WI38 (cell line): ENCODE measurements at regions not wholly inside any gene's neighbourhood (a gene's known extent, or its start where the extent isn't known, plus 50 kb on each side); places are given as distances from the start of the nearest gene placed in this dataset.
A peak's percentile ranks its signal among the peaks of the same experiment; 100 is the strongest.

Experiments
- H3K4me3 ChIP-seq: 2 replicates; pipeline ENCODE4 v1.5.1; 2011; ENCODE audit warnings: low read depth, mild to moderate bottlenecking, control low read depth, low read length
- CTCF ChIP-seq: IDR thresholded peaks from 2 replicates; pipeline ENCODE4 v1.5.1; 2012; ENCODE audit warnings: low read depth, mild to moderate bottlenecking, control low read depth, low read length

- no peak for TF ChIP-seq CTCF
- no peak overlapping the region for H3K4me3 ChIP-seq
These were observed 124.3 kb upstream of the TOP3B start for GRCh38 chr22:22106855-22107254.

- no peak overlapping the region for H3K4me3 ChIP-seq
- no peak for TF ChIP-seq CTCF
These were observed 122.8 kb upstream of the TOP3B start for GRCh38 chr22:22105364-22105763.

DNA sequence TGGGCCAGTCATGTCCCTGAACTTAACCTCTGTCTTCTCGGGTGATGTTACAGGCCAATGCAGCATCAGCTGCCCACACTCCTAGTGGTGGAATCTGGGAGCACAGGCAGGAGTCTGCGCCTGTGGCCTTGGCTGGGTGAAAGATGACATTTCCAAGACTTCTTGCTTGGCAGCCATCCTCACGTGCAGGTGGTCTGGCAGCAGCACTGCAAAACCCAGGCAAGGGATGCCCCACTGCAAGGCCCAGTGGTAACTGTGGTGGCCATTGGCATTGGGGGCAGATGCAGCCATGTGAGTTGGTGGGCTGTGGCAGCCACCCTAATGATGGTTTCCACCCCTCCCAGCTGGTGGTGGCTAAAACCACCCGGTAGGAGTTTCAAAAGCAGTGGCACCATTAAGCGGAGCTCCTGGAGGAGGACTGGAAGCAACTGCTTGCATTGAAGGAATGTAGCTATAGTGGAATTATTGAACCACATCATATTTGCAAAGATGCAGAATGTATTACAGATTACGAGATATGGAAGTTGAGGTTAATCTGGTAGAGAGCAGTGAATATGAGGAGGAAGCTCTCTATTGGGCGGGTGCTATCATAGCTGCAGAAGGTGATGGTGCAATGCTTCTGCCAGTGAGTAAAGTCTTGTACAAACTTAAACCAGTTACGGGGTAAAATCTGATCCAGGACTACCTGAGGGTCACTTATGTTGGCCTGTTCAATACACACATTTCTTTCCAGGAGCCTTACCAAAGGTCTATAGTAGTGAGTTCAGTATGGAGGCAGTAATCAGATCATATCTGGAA, 120.7 kb upstream of the TOP3B start:
- peak; percentile 54; the same call in 1 of the 2 replicates for TF ChIP-seq CTCF
- no peak overlapping the region for H3K4me3 ChIP-seq

- peak; percentile 42 for TF ChIP-seq CTCF
- no peak overlapping the region for H3K4me3 ChIP-seq
These were observed 117.5 kb upstream of the TOP3B start for GRCh38 chr22:22099833-22100812.

DNA sequence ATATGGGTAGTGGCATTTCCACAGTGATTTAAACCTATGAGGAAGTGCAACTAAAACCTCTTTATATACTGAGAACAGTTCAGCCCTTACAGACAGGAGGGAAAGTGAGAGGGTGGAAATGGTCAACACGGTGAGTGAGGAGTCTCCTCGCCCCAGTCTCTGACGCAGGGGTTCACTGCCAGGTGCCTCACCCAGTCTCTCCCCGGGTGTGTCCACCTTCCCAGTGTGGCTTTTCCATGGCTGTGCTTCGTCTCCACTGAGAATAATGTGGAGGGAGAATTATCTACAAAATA, 116.6 kb upstream of the TOP3B start:
- TF ChIP-seq CTCF: no peak
- H3K4me3 ChIP-seq: no peak overlapping the region

DNA sequence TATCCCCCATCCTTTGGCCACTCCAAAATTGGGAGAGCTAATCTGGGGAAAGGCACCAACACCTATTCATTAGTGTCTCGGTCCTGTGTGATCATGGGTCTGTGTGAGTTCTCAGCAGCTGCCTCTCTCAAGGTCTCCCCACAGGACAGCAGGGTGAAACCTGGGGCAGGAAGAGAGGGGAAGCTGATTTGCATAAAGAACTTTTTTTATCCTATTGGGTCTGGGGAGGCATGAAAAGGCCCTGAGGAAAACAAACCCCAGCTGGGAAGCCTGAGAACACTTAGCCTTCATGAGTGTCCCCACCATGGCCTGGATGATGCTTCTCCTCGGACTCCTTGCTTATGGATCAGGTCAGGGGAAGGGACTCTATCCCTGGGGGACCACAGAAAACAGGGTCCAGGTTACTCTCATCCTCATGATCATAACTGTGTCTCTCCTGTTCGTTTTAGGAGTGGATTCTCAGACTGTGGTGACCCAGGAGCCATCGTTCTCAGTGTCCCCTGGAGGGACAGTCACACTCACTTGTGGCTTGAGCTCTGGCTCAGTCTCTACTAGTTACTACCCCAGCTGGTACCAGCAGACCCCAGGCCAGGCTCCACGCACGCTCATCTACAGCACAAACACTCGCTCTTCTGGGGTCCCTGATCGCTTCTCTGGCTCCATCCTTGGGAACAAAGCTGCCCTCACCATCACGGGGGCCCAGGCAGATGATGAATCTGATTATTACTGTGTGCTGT, 116.0 kb upstream of the TOP3B start:
- TF ChIP-seq CTCF: no peak
- H3K4me3 ChIP-seq: no peak overlapping the region
